NCI-H524 (cell line): ENCODE measurements at regions not wholly inside any gene's neighbourhood (a gene's known extent, or its start where the extent isn't known, plus 50 kb on each side); places are given as distances from the start of the nearest gene placed in this dataset.
"Not testable (repeated sequence)": the region's sequence is repeated elsewhere in the genome, so short reads cannot be mapped to it uniquely, and the experiment has no call there.

Source experiments
- DNase-seq, 2 experiments: peaks; one replicate each; lab custom pipeline; 2025; lab: John Stamatoyannopoulos, UW

DNA sequence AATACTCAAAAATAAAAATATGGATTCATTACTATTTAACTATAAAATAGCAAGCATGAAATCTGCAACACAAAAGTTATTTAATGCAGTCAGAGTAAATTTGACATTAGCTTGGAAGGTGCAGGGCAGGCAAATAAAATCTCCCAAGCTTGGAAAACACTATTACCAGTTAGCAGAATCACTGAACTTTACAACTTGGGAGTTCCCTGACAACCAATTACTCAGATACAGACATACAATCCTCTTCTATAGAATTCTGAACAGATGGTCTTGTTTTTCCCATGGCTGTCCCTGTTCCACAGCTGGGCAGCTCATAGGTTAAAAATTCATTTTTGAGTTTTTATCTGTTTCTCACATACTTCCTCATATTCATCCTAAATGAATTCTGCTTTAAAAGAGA lies 1002.6 kb downstream of the SORCS3 start:
- no peak for DNase-seq

DNA sequence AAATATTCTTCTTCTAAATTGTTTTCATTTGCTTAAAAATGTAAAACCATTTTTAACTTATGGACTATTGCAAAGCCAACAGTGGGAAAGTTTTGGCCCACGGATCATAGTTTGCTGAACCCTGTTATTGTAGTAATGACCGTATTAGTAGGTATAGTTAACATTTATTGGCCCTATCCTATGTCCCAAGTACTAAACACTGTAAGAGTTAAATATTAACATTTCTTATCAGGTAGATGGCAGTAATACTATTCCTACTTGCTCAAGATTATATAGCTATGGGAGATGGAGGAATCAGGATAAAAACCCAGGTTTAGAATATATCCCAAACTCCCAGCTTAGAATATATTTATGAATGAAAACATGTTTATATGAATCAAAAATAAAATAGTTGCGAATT lies 993.2 kb downstream of the SORCS3 start:
- DNase-seq = no peak

DNA sequence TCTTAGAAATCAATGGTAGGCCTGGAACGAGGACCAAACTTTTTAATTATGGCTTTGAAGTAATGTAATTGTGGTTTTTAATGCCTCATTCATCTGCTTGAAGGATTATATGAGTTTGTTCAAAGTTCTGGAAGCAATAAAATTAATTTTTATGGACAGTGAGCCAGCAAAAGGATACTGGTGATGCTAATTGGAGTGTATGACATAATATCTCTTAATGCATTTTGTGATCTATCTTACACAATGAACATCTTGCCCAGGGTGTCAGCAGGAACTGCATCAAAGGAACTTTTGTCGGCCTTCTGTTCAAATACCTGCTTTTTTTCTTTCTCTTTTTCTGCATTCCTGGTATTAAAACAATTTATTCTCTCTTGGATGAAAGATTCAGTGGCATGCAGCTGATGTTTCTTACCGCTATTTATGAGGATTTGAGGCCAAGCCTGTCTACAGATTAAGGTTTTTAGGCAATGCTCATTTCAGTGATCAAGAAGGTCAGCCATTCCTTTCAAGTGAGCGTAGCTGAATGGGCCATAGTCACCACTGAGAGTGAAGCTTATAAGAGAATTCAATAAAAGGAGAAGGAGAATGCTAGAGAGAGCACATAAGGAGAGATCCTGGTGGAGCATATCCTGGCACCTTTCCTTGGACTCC lies 974.8 kb downstream of the SORCS3 start:
- DNase-seq = no peak

DNA sequence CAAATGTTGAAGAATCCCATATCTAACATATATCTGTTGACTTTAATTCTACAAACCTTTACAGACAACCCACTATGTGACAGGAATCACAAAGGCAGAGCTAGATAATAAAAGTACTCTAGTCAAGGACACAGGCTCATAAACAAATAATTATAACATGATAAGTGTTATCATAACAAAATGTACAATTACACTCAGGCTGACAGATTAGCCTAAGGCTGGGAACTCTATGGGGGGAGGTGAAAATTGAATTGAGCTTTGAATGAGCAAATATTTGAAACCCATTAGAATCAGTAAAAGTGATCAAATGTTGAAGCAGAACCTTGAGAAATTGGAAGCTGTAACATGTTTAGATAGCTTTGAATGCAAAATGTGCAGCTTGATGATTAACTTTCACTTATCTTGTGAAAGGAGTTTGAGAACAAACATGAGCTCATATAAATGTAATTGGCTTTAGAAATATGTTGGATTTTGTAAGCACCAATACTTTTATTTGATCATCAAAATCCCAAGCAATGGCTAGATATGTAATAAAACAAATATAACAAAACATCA lies 970.2 kb downstream of the SORCS3 start:
- DNase-seq = no peak

DNA sequence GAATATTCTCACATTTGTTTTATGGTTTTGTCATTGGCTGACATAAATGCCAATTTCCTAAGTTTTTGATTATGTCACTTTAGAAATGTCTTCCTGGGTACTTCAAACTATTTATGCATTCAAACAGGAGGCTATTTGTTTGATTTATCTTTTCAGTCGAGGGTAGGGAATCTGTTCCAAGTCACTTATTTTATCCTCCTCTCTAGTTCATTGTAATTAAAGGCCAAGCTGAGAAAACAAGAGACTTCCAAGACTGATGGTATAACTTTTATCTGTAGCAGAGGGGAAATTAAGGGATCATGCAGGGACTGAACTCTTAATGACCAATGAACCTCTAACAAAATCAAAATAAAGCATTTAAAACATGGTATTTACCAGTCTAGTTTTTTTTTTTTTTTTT lies 968.4 kb downstream of the SORCS3 start:
- no peak for DNase-seq

DNA sequence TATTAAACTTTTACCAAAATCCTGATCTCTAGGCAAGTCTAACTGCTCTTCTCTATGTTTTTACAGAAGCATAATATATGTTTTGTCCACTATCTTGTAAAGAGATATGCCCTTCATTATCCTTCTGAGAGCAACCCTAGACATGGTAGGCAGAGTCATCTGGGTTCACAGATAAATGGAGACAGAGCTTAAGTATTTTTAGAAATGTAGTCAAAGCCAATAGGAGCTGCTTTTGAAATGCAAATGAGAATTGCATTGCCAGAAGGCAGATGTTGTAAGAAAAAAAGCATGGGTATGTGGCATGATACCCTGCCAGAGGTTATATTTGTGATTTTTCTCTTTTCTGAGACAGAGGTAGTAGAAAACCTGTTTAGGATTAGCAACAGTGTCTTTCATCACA lies 964.8 kb downstream of the SORCS3 start:
- no peak for DNase-seq

DNA sequence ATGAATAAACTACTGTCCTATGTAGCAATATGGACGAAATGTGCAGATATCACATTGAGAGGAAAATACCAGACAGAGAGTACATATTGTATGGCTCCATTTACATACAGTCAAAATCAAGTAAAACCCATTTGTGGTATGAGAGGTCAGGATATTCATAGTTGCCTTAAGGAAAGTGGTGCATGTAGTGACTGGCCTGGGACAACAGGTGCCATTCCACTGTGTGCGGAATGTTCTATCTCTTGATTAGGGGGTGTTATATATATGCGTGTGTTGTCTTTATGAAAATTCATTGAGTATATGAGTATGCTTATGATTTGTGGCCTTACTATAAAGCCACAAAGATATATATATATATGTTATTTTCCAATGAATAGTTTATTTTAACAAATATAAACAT lies 964.0 kb downstream of the SORCS3 start:
- DNase-seq = no peak

DNA sequence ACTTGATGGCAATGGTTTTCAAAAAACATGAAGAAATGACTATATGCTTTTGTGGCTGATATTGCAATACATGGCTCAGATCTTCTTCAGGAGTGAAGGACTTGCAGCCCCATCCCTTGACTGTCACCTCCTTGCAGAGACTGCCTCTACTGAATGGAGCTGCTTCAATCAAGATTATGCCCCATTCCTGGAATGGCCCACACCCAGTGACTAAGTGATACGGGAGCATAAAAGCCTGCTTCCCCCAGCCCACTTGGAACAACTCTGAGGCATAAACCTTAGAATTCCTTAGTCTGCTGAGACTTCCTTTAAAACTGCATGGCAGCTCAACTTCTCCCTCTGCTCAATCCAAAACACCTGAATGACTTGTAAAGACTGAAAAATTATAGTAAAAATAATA lies 957.1 kb downstream of the SORCS3 start:
- DNase-seq = no peak

DNA sequence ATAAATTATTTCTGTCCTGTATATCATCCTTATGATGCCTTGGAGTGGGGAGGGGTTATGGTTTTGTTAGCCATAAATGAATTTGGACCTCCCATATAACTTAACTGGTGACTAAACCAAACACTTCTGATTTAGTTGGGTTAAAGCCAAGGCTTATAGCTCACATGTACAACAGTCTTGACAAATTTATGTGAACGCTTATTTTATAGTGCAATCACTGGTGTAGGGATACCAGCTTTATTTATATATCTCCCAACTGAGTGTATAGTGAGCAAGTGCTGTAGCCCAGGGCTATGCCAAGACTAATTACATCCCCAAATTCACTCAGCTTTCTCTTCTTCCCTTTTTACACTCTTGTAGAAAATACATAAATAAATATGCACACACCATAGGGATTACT lies 956.2 kb downstream of the SORCS3 start:
- DNase-seq = no peak

DNA sequence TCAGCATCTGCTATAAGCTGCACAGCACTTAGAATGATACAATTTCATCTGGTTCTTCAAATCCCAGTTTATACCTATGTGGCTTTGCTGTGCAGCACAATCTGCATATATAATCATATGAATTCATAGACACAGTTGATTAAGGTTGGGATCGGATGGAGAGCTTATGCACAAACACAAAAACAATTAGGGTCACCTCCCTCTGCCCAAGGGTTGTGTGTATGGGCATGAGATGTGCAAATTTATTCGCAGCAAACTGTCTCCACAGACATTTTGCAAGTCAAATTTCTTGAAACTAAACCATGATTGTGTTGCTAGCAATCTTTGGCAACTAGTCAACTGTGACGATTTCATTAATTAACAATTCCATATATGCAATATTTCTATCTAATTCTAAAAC lies 955.7 kb downstream of the SORCS3 start:
- DNase-seq = no peak

DNA sequence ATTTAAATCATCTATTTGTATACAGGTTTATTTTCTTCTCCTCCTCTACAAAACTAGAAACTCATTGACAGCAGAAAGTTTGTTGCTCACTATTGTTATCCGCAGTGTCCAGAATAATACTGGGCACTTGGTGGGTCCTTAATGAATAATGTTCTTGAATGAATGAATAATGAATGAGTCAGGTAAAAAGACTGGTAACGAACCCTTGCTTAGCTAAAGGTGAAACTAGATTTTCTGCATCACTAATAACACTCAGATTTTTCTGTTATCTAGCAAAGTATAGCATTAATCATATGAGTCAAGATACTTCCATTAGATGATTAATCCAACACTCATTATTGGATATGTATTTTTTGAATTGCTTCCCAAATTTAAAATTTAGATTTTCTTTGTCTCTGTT lies 953.2 kb downstream of the SORCS3 start:
- DNase-seq = no peak

DNA sequence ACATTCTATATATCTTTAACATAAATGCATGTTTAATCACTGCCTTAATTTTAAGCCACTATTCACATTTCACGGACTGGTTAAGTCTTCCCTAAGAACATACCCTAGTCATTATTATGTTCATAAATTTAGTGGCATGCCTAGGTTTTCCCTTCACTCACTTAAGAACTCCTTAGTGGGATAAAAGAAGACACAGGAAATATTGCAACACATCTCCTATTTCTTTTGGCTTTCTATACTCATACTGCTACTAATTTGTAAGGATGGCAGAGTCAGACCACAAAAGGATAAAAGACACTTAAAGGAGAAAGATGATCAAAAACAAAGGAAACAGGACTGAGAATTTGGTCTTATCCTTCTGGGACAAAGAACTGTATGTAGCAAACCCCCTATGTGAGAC lies 951.4 kb downstream of the SORCS3 start:
- DNase-seq = no peak

DNA sequence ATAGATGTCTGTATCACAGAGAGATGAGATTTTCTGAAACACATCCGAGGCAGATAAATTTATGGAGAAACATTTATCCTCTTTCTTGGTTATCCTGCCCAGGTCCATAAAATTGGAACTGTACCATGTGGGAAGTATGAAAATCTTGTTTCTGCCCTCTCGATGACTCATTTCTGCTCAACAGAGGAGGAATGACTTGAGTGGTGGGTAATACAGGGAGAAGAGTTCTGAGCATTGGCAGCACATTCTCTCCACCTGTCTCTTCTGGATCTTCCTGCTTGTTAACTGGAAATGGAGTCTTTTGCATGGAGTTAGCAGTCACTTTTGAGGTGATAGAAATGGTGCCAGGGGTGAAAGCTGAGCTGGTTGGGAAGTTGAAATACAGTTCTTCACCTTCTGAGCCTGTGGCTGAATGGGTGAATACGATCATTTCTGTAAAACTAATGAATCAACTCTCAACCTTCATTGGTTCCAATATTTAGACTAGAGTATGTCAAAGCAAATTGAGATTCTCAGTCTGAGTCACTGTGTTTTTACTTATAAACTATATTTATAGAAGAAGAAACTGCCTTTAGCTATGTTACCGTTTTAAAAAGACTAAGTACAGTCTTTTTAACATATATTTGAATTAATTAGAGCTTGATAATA lies 945.5 kb downstream of the SORCS3 start:
- DNase-seq = no peak

DNA sequence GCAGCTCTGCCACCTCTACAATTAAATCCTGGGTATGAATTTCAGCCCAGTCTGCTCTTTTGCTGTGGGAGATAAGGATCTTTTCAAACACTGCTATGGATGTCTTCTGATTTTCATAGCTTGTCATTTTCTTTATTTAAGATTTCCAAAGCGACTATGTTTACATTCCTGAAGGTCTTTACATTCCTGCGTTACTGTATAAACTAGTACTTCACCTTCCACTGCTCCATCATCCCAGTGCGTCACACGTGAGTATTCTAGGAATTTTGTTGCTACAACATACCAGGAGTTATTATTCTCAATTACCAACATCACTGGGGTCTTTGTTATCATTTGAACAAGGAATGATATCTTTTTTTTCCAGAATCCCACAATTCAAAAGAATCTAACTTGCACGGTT lies 944.7 kb downstream of the SORCS3 start:
- no peak for DNase-seq

DNA sequence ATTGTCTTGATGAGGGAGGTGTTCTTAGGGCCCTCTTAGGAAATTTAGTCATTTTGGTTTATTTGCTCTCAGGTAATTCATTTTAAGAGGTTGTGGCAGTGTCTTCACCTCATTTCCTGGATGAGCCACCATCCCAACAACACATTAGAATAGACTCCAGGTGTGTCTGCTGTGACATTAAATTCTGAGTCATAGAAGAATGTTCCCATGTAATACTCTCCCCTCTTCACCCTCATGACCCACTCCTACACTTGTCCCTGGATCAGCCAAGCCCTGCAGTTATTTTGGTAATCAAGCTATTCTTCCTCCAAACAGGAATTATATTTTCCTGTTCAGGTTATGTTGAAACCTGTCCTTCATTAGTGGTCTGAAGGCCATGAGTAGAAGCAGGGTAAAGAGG lies 944.1 kb downstream of the SORCS3 start:
- no peak for DNase-seq

DNA sequence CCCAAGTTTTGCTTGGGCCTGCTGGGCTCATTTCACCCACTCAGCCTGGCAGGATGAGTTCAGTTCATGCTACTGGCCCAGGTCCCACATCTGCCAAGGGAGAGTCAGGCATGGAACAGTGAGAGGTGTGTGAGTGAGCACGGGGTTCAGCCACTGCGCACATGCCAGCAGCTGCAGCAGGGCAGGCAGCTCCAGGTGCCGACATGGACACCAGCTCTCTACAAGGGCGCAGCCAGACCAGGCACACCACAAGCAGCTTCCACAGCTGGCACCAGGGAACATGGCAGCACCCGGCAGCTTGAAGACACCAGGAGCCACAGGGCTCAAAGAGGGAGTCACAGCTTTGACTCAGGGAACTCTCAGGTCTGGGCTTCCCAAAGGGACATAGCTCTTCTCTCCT lies 938.0 kb downstream of the SORCS3 start:
- no peak for DNase-seq

DNA sequence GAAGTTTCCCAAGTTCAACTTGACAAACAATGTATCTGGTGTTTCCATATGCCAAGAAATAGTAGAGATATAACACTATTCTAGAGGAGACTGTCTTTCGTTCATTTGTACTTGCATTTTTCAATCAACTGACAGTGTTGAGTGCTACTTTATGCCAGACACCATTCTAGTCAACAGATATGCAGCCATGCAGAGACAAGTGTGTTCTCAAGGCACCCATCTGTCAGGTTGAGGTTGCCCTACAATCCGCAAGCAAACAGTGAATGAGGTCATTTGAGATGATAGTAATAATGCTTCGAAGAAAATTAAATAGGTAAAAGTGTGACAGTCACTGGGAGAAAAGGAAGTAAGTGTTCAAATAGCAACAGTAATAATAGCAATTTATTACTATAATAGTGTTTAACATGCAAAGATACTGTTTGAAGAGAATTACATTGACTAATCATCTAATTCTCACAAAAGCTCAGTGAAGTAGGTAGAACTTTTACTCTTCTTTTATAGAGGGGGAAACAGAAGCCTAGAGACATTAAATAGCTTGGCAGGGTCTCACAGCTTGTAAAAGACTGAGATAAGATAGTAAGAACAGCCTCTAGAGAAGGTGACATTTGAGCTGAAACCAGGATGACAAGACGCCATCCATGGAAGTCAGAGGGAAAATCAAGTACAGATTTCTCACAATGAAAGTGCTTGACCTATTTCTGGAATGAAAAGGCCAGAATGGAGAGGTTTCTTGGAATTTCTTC lies 936.9 kb downstream of the SORCS3 start:
- DNase-seq = no peak

DNA sequence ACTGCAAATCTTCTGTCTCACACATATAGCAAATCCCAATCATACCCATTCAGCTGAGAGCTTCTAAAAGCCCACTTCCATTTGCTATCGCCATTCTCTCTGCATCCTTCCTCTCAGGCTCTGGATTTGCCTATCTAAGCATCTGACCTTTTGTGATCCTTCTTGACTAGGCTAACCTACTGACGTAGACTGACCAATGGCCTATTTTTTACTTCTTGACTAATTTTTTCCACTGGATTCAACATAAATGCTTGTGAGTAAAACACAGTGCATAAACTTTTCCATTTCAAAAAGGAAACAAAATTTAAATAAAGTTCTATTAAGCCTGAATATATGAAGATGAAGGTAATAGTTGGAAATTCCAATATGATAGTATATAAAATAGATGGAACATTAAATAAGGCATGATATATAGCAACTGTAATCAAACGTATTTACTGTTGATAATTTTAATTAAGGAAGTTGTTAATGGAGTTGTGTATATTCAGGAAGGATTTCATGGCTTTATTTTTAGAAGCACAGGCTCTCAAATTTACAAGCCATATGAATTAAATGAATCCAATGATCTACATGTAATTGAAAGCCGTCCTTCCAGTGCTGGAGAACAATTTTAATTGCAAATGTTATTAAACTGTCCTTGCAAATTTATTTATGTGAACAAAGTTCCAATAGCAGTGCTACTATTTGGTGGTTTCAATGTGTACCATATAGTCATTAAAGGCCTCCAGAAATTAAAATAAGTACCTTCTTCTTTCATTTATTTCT lies 918.4 kb downstream of the SORCS3 start:
- DNase-seq = no peak

DNA sequence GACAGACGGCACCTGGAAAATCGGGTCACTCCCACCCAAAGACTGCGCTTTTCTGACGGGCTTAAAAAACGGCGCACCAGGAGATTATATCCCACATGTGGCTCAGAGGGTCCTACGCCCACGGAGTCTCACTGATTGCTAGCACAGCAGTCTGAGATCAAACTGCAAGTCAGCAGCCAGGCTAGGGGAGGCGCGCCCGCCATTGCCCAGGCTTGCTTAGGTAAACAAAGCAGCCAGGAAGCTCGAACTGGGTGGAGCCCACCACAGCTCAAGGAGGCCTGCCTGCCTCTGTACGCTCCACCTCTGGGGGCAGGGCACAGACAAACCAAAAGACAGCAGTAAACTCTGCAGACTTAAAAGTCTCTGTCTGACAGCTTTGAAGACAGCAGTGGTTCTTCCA lies 909.4 kb downstream of the SORCS3 start:
- DNase-seq = not testable (repeated sequence)

DNA sequence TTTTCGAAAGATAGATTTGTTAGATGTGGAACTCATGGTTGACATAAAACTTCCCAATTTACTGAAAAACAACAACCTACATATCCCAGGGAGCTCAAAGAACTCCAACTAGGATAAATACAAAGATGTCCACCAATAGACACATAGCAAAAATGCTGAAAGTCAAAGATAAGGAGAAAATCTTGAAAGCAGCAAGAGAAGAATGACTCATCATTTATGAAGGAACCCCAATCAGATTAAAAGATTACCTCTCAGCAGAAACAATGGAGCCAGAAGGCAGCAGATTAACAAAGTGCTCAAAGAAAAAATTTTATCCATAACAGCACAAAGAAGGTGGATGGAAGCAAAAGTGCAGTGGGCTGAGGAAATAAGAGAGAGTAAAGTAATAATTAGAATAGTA lies 908.6 kb downstream of the SORCS3 start:
- no peak for DNase-seq

DNA sequence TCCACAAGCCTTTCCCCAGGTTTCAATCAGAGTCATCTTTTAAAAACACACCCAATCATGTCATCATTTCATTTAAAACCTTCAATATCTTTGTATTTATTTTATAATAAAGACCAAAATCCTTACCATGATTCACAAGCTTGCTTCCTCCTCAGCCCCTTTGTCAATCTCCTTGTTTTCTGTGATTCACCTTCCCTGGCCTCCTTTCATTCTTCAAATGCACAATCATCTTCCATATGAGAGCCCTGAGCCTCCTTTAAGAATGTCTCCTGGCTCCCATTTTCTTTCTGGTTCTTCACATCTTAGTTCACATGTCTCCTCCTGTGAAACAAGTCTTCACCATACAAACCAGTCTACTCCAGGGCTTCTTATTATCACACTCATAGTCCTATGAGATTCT lies 904.0 kb downstream of the SORCS3 start:
- no peak for DNase-seq

DNA sequence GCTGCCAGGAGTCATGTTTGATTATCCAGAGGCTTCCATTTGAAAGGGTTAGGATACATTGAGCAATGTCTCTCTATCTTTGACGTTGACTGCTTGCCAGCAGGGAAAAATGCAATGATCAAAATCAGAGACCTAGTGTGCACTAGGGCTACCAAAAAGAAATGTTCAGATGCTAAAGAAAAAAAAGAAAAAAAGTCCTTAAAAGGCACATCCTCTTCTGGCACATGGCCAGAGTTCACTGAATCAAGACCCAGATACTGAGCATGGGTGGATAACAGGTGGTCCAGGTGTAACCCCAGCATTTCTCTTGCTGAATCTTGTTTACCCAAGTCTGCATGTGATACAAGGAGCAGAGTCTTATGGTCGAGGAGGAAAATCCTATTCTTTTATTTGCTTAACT lies 899.3 kb downstream of the SORCS3 start:
- DNase-seq = no peak
